HEK293 (cell line): ENCODE measurements at regions not wholly inside any gene's neighbourhood (a gene's known extent, or its start where the extent isn't known, plus 50 kb on each side); places are given as distances from the start of the nearest gene placed in this dataset.
A peak's percentile ranks its signal among the peaks of the same experiment; 100 is the strongest.

Experiments used
- CTCF ChIA-PET: fragments of 350-600 bp; formaldehyde crosslinking; extraction: SDS; loops from one replicate; lab custom pipeline; 2021; ENCODE audit warnings: antibody characterized with exemption; lab: Yijun Ruan, JAX
- POLR2A ChIA-PET: fragments of 300-600 bp; formaldehyde crosslinking; extraction: SDS; loops from one replicate; lab custom pipeline; 2020; ENCODE audit warnings: antibody characterized with exemption, inconsistent platforms; lab: Yijun Ruan, JAX
- H3K27ac ChIP-seq: fragments of 200-500 bp; sonication (Bioruptor generic); 2 replicates; pipeline ENCODE4 v1.5.1; 2014; ENCODE audit warnings: low read depth, low read length, control low read depth, inconsistent platforms; ENCODE audit errors: extremely low read depth
- H3K36me3 ChIP-seq, 2 experiments: fragments of 200-500 bp in 1 of 2; sonication (Bioruptor generic) in 1 of 2; 1 replicate in 1 of 2; 2 replicates in 1 of 2; pipeline ENCODE4 v1.5.1; 2014 to 2017; ENCODE audit warnings: inconsistent platforms in 2 of 2, low read length in 2 of 2; ENCODE audit not compliant: control insufficient read depth in 2 of 2, insufficient read depth in 1 of 2
- H3K4me1 ChIP-seq: fragments of 200-500 bp; sonication (Bioruptor generic); 2 replicates; pipeline ENCODE4 v1.5.1; 2014; ENCODE audit warnings: mild to moderate bottlenecking, low read length, inconsistent platforms; ENCODE audit not compliant: control insufficient read depth, insufficient read depth
- H3K4me3 ChIP-seq: 2 replicates; pipeline ENCODE4 v1.5.1; 2011; ENCODE audit warnings: low read depth, mild to moderate bottlenecking, control low read depth, low read length, moderate library complexity
- H3K9me3 ChIP-seq: fragments of 200-500 bp; sonication (Bioruptor generic); 2 replicates; pipeline ENCODE4 v1.5.1; 2014; ENCODE audit warnings: low read depth, low read length, inconsistent platforms; ENCODE audit not compliant: control insufficient read depth, insufficient read depth
- HOXA7 ChIP-seq: sonication (generic); formaldehyde crosslinking; IDR thresholded peaks from 2 replicates; pipeline ENCODE4 v1.8.1; 2022; ENCODE audit warnings: missing genetic modification reagents, borderline replicate concordance
- KLF10 ChIP-seq: fragments of 450-650 bp; IDR thresholded peaks from 2 replicates; pipeline ENCODE4 v1.5.1; 2018; ENCODE audit warnings: missing biosample characterization, mild to moderate bottlenecking, missing genetic modification characterization
- KLF16 ChIP-seq: fragments of 450-650 bp; formaldehyde crosslinking; IDR thresholded peaks from 2 replicates; pipeline ENCODE4 v1.5.1; 2017; ENCODE audit warnings: missing biosample characterization, missing genetic modification characterization
- MYNN ChIP-seq: fragments of 450-650 bp; formaldehyde crosslinking; IDR thresholded peaks from 2 replicates; pipeline ENCODE4 v1.5.1; 2016; ENCODE audit warnings: missing biosample characterization, missing genetic modification characterization, borderline replicate concordance
- PRDM2 ChIP-seq: fragments of 450-650 bp; formaldehyde crosslinking; IDR thresholded peaks from 2 replicates; pipeline ENCODE4 v1.5.1; 2016; ENCODE audit warnings: missing biosample characterization, missing genetic modification characterization, borderline replicate concordance
- SCRT1 ChIP-seq: fragments of 450-650 bp; formaldehyde crosslinking; IDR thresholded peaks from 2 replicates; pipeline ENCODE4 v1.5.1; 2016; ENCODE audit warnings: missing biosample characterization, missing genetic modification characterization, borderline replicate concordance
- SCRT2 ChIP-seq: fragments of 450-650 bp; formaldehyde crosslinking; IDR thresholded peaks from 2 replicates; pipeline ENCODE4 v1.5.1; 2016; ENCODE audit warnings: missing biosample characterization, missing genetic modification characterization
- ZBTB21 ChIP-seq: fragments of 450-650 bp; formaldehyde crosslinking; IDR thresholded peaks from 2 replicates; pipeline ENCODE4 v1.5.1; 2017; ENCODE audit warnings: missing biosample characterization, missing genetic modification characterization
- ZBTB48 ChIP-seq: fragments of 450-650 bp; formaldehyde crosslinking; IDR thresholded peaks from 2 replicates; pipeline ENCODE4 v1.5.1; 2016; ENCODE audit warnings: missing biosample characterization, missing genetic modification characterization
- ZBTB6 ChIP-seq: fragments of 450-650 bp; formaldehyde crosslinking; IDR thresholded peaks from 2 replicates; pipeline ENCODE4 v1.5.1; 2017; ENCODE audit warnings: missing biosample characterization, missing genetic modification characterization
- ZEB2 ChIP-seq: fragments of 450-650 bp; formaldehyde crosslinking; IDR thresholded peaks from 2 replicates; pipeline ENCODE4 v1.5.1; 2016; ENCODE audit warnings: missing biosample characterization, missing genetic modification characterization
- ZNF112 ChIP-seq: fragments of 450-650 bp; formaldehyde crosslinking; IDR thresholded peaks from 2 replicates; pipeline ENCODE4 v1.5.0; 2017; ENCODE audit warnings: missing biosample characterization, missing genetic modification characterization
- ZNF202 ChIP-seq: fragments of 450-650 bp; formaldehyde crosslinking; IDR thresholded peaks from 2 replicates; pipeline ENCODE4 v1.5.1; 2016; ENCODE audit warnings: missing biosample characterization, missing genetic modification characterization, borderline replicate concordance
- ZNF366 ChIP-seq: fragments of 450-650 bp; formaldehyde crosslinking; conservative IDR thresholded peaks from 2 replicates; pipeline ENCODE4 v1.5.1; 2016; ENCODE audit warnings: missing biosample characterization, missing genetic modification characterization
- ZNF37A ChIP-seq: fragments of 450-650 bp; IDR thresholded peaks from 2 replicates; pipeline ENCODE4 v1.5.1; 2018; ENCODE audit warnings: missing biosample characterization, missing genetic modification characterization
- ZNF560 ChIP-seq: fragments of 450-650 bp; formaldehyde crosslinking; IDR thresholded peaks from 2 replicates; pipeline ENCODE4 v1.5.1; 2017; ENCODE audit warnings: missing biosample characterization, missing genetic modification characterization, borderline replicate concordance
- ZNF768 ChIP-seq: fragments of 450-650 bp; formaldehyde crosslinking; IDR thresholded peaks from 2 replicates; pipeline ENCODE4 v1.5.1; 2018; ENCODE audit warnings: missing biosample characterization, mild to moderate bottlenecking, missing genetic modification characterization
- TF ChIP-seq, protein P1 (sequence below): fragments of 450-650 bp; formaldehyde crosslinking; IDR thresholded peaks from 2 replicates; pipeline ENCODE4 v1.5.1; 2017; ENCODE audit warnings: missing biosample characterization, mild to moderate bottlenecking, missing genetic modification characterization, moderate library complexity

- Histone ChIP-seq H3K4me1 (no peaks in the 10 kb centered on the region), H3K4me3 (no peak overlapping the region), H3K36me3 (no peaks in the 10 kb centered on the region), H3K9me3 (no peaks in the 10 kb centered on the region), H3K27ac (no peak overlapping the region)
- CTCF ChIA-PET, result no interaction called here
- TF ChIP-seq ZBTB48 (tag by site-specific recombination) (no peak), HOXA7 (CRISPR knock-in tag) (no peak), PRDM2 (tag by site-specific recombination) (no peak), ZNF560 (no peak), SCRT1 (tag by site-specific recombination) (no peak), ZNF202 (tag by site-specific recombination) (no peak), KLF16 (tag by site-specific recombination) (no peak), MYNN (tag by site-specific recombination) (no peak)
- TF ChIP-seq, all 188 proteins: peak for 0
- POLR2A ChIA-PET, result no interaction called here
Observed at GRCh38 chr2:60159519-60159918, 393.9 kb downstream of the BCL11A start.

DNA sequence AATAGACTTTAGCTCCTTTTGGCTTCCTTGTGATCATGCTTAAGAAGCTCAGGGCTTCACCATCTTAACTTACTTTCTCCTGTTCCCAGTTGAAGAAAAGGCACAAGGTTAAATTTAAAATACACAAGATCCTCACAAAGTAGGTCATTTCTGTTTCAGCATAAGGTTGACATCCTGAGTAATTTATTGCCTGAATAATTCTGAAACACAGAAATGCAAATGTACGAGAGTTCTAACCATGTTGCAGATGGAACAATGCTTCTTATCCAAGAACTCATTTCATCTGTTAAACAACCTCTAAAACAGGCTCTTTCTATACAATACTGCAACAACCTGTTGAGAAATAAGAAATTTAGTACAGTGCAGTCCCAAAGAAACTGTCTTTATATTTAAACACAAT is 395.2 kb downstream of the BCL11A start:
- ChIA-PET POLR2A (no interaction called here), CTCF (no interaction called here)
- H3K36me3 ChIP-seq, result no peaks in the 10 kb centered on the region
- H3K4me3 ChIP-seq, result no peak overlapping the region
- no peak overlapping the region for H3K27ac ChIP-seq
- no peaks in the 10 kb centered on the region for H3K4me1 ChIP-seq
- no peaks in the 10 kb centered on the region for H3K9me3 ChIP-seq
- no peak for TF ChIP-seq ZEB2
- TF ChIP-seq SCRT2 (tag by site-specific recombination), result 0 out of 2 replicates have a peak, but pooled peaks have one; percentile 26
- TF ChIP-seq, all 188 proteins: peak for 1

DNA sequence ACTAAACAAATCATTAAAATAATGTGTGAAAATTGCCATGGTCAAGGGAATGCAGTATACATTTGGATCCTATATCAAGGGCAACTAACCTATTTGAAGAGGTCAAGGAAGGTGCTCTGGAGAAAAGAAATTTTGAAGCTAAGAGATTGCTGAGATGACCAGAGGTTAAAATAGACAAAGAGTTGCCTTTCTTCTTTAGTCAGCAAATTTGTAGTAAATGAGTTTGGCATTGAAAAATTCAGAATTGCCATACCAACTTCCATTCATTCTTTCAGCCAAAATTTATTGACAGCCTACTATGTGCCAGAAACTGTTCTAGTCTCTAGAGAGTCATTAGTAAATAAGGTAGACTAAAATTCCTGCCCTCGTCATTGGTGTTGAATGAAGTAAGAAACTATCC is 396.2 kb downstream of the BCL11A start:
- Histone ChIP-seq H3K36me3 (no peaks in the 10 kb centered on the region), H3K4me3 (no peak overlapping the region), H3K4me1 (no peaks in the 10 kb centered on the region), H3K27ac (no peak overlapping the region), H3K9me3 (no peaks in the 10 kb centered on the region; the same call in 1 of the 2 replicates)
- ChIA-PET POLR2A (no interaction called here), CTCF (no interaction called here)
- no peak for TF ChIP-seq ZNF112 (tag by site-specific recombination)
- no peak for TF ChIP-seq ZNF37A (tag by site-specific recombination)
- no peak for TF ChIP-seq ZBTB21 (tag by site-specific recombination)
- TF ChIP-seq, protein P1, sequence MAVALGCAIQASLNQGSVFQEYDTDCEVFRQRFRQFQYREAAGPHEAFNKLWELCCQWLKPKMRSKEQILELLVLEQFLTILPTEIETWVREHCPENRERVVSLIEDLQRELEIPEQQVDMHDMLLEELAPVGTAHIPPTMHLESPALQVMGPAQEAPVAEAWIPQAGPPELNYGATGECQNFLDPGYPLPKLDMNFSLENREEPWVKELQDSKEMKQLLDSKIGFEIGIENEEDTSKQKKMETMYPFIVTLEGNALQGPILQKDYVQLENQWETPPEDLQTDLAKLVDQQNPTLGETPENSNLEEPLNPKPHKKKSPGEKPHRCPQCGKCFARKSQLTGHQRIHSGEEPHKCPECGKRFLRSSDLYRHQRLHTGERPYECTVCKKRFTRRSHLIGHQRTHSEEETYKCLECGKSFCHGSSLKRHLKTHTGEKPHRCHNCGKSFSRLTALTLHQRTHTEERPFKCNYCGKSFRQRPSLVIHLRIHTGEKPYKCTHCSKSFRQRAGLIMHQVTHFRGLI (tag by site-specific recombination), result no peak
- TF ChIP-seq KLF16 (tag by site-specific recombination), result no peak
- TF ChIP-seq ZNF768 (tag by site-specific recombination), result no peak
- TF ChIP-seq ZBTB6 (tag by site-specific recombination), result no peak
- no peak for TF ChIP-seq PRDM2 (tag by site-specific recombination)
- TF ChIP-seq ZNF366, result no peak
- TF ChIP-seq KLF10 (tag by site-specific recombination), result no peak
